ENCODE measurements at regions not wholly inside any gene's neighbourhood (a gene's known extent, or its start where the extent isn't known, plus 50 kb on each side); places are given as distances from the start of the nearest gene placed in this dataset.

DNA sequence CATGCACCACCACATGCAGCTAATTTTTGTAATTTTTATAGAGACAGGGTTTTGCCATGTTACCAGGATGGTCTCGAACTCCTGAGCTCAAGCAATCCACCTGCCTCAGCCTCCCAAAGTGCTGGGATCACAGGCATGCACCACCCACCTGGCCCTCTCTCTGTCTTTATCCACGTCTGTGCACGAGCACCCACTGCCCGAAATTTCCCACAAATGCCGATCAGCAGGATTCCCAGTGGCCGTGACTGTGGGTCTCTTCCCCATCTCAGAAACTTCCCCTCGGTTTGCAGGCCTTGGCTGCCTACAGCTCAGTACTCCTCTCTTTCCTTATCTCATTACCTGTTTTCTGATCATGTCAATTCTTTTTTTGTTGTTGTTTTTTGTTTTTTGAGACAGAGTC is 217.3 kb downstream of the TTC32 start:
- no peak overlapping the region for H2AFZ ChIP-seq (ENCODE audit: low read length)
- no peak overlapping the region for H3K4me2 ChIP-seq (ENCODE audit: insufficient read depth, low read length)
- H3K36me3 ChIP-seq (ENCODE audit: insufficient read depth, low read length): no peaks in the 10 kb centered on the region
- no peak overlapping the region for H3K27ac ChIP-seq (ENCODE audit: low read depth, low read length)
- no peaks in the 10 kb centered on the region for H3K9me3 ChIP-seq (ENCODE audit: low read depth, low read length)
- DNase-seq (ENCODE audit: insufficient read length, low spot score, missing footprints): no peak
- no peak overlapping the region for H3K4me3 ChIP-seq (ENCODE audit: insufficient read depth, low read length)
- H3K79me2 ChIP-seq (ENCODE audit: insufficient read depth, low read length): no peaks in the 10 kb centered on the region
- H3K27me3 ChIP-seq (ENCODE audit: insufficient read depth, low read length): peaks cover 7% of the 10 kb centered on the region
- H4K20me1 ChIP-seq (ENCODE audit: insufficient read depth, low read length): no peaks in the 10 kb centered on the region
- TF ChIP-seq CTCF (IDR thresholded peaks at IDR 0.05; ENCODE audit: extremely low read depth, low read depth, low read length): no peak
- H3K4me1 ChIP-seq (ENCODE audit: insufficient read depth, low read length): no peaks in the 10 kb centered on the region

- H3K4me3 ChIP-seq (ENCODE audit: insufficient read depth, low read length): no peak overlapping the region
- H3K27me3 ChIP-seq (ENCODE audit: insufficient read depth, low read length): peaks cover 9% of the 10 kb centered on the region
- H3K4me1 ChIP-seq (ENCODE audit: insufficient read depth, low read length): no peaks in the 10 kb centered on the region
- DNase-seq (ENCODE audit: insufficient read length, low spot score, missing footprints): no peak
- TF ChIP-seq CTCF (IDR thresholded peaks at IDR 0.05; ENCODE audit: extremely low read depth, low read depth, low read length): no peak
- H4K20me1 ChIP-seq (ENCODE audit: insufficient read depth, low read length): no peaks in the 10 kb centered on the region
- no peaks in the 10 kb centered on the region for H3K79me2 ChIP-seq (ENCODE audit: insufficient read depth, low read length)
- H3K9me3 ChIP-seq (ENCODE audit: low read depth, low read length): no peaks in the 10 kb centered on the region
- no peaks in the 10 kb centered on the region for H3K36me3 ChIP-seq (ENCODE audit: insufficient read depth, low read length)
- H3K27ac ChIP-seq (ENCODE audit: low read depth, low read length): no peak overlapping the region
- H3K4me2 ChIP-seq (ENCODE audit: insufficient read depth, low read length): no peak overlapping the region
- H2AFZ ChIP-seq (ENCODE audit: low read length): no peak overlapping the region
These were observed 218.2 kb downstream of the TTC32 start for GRCh38 chr2:19683556-19683955.

- no peak overlapping the region for H3K4me2 ChIP-seq (ENCODE audit: insufficient read depth, low read length)
- peaks cover 9% of the 10 kb centered on the region for H3K27me3 ChIP-seq (ENCODE audit: insufficient read depth, low read length)
- H3K79me2 ChIP-seq (ENCODE audit: insufficient read depth, low read length): no peaks in the 10 kb centered on the region
- no peak for TF ChIP-seq CTCF (IDR thresholded peaks at IDR 0.05; ENCODE audit: extremely low read depth, low read depth, low read length)
- no peak overlapping the region for H2AFZ ChIP-seq (ENCODE audit: low read length)
- no peaks in the 10 kb centered on the region for H3K4me1 ChIP-seq (ENCODE audit: insufficient read depth, low read length)
- no peak for DNase-seq (ENCODE audit: insufficient read length, low spot score, missing footprints)
- no peak overlapping the region for H3K4me3 ChIP-seq (ENCODE audit: insufficient read depth, low read length)
- H4K20me1 ChIP-seq (ENCODE audit: insufficient read depth, low read length): no peaks in the 10 kb centered on the region
- H3K9me3 ChIP-seq (ENCODE audit: low read depth, low read length): no peaks in the 10 kb centered on the region
- no peaks in the 10 kb centered on the region for H3K36me3 ChIP-seq (ENCODE audit: insufficient read depth, low read length)
- no peak overlapping the region for H3K27ac ChIP-seq (ENCODE audit: low read depth, low read length)
These were observed 219.3 kb downstream of the TTC32 start for GRCh38 chr2:19682493-19682892.

GRCh38 chr2:19677825-19678518 is 223.8 kb downstream of the TTC32 start:
- no peak for DNase-seq (ENCODE audit: insufficient read length, low spot score, missing footprints)

More at GRCh38 chr2:19677825-19678518, 223.8 kb downstream of the TTC32 start:
- Histone ChIP-seq H3K79me2 (ENCODE audit: insufficient read depth, low read length) (no peaks in the 10 kb centered on the region), H3K27me3 (ENCODE audit: insufficient read depth, low read length) (peaks cover 9% of the 10 kb centered on the region), H3K36me3 (ENCODE audit: insufficient read depth, low read length) (no peaks in the 10 kb centered on the region), H2AFZ (ENCODE audit: low read length) (no peak overlapping the region), H3K4me2 (ENCODE audit: insufficient read depth, low read length) (no peak overlapping the region), H3K4me3 (ENCODE audit: insufficient read depth, low read length) (no peak overlapping the region), H3K9me3 (ENCODE audit: low read depth, low read length) (no peaks in the 10 kb centered on the region), H3K4me1 (ENCODE audit: insufficient read depth, low read length) (peaks cover 7% of the 10 kb centered on the region), H3K27ac (ENCODE audit: low read depth, low read length) (no peak overlapping the region), H4K20me1 (ENCODE audit: insufficient read depth, low read length) (no peaks in the 10 kb centered on the region)
- no peak for TF ChIP-seq CTCF (IDR thresholded peaks at IDR 0.05; ENCODE audit: extremely low read depth, low read depth, low read length)
